ENCODE measurements at regions not wholly inside any gene's neighbourhood (a gene's known extent, or its start where the extent isn't known, plus 50 kb on each side); places are given as distances from the start of the nearest gene placed in this dataset.
"Not testable (repeated sequence)": the region's sequence is repeated elsewhere in the genome, so short reads cannot be mapped to it uniquely, and the experiment has no call there.

DNA sequence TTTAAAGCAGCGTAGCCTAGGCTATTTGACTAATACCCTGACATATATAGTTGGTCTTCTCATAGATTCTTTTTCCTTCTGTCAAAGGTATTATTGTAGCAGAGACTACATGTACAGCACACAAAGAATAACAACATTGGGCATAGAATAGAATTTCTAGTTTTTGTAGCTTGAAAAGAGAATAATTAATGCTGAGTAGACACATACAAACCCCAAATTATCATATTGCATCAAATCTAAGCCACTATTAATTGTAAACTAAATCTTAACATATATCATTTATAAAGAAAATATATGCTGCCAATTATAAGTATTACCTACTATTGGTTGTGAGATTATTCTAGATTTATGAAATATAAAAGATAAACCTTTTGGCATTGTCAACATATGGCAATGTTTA lies 574.5 kb downstream of the SLCO4C1 start:
- H3K27me3 Mint-ChIP-seq, result no peaks in the 10 kb centered on the region
- CTCF ChIA-PET, result no interaction called here
- H3K4me3 Mint-ChIP-seq, result no peak overlapping the region
- DNase-seq (no peak), ATAC-seq (no peak)
- no peaks in the 10 kb centered on the region for H3K4me1 Mint-ChIP-seq
- H3K36me3 Mint-ChIP-seq, result no peaks in the 10 kb centered on the region
- no peaks in the 10 kb centered on the region for H3K9me3 Mint-ChIP-seq (ENCODE audit: low read depth)
- H3K27ac Mint-ChIP-seq, result no peak overlapping the region

DNA sequence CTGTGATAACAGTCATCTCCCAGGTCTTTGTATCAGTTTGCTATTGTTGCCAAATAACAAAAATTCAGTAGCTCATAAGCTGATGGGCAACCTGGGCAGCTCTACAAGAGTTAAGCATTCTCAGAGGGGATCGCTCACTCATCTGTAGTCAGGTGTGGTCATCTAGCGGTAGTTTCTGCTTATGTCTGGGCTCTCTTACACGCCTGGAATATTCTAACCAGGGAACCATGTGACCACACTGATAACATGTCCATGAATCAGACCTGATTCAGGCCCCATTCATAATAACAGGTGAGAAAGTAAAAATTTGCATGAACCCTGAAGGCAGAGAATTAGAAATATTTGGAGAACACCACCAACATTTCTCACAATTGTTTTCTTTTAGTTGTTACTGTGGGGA lies 576.1 kb downstream of the SLCO4C1 start:
- no peaks in the 10 kb centered on the region for H3K4me1 Mint-ChIP-seq
- no peak overlapping the region for H3K27ac Mint-ChIP-seq
- DNase-seq, result no peak
- H3K27me3 Mint-ChIP-seq, result no peaks in the 10 kb centered on the region
- ATAC-seq, result no peak
- H3K4me3 Mint-ChIP-seq, result no peak overlapping the region
- CTCF ChIA-PET, result no interaction called here
- no peaks in the 10 kb centered on the region for H3K36me3 Mint-ChIP-seq
- H3K9me3 Mint-ChIP-seq (ENCODE audit: low read depth), result no peaks in the 10 kb centered on the region

DNA sequence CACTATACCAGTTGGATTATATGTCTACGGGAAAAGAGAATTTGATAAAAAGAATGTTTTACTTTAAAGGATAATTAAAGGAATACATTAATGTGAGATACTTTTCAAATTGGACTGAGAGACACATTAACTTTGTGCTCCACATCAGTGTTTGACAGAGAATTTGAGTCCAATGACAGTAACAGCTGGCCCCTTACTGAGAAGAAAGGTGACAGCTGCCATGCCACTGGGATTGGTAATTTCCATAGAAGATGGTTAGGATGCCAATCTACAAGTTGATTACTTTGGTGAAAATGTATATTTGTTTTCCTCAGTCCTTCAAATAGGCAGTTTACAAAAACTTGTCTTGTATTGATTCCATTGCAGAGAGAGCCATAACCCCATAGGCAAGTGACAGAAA lies 578.4 kb downstream of the SLCO4C1 start:
- CTCF ChIA-PET, result no interaction called here
- Mint-ChIP-seq H3K4me3 (no peak overlapping the region), H3K27me3 (no peaks in the 10 kb centered on the region)

GRCh38 chr5:101716941-101717340 lies 579.1 kb downstream of the SLCO4C1 start:
- no peak for DNase-seq
- CTCF ChIA-PET, result no interaction called here
- no peak for ATAC-seq
- no peaks in the 10 kb centered on the region for H3K27me3 Mint-ChIP-seq
- no peak overlapping the region for H3K27ac Mint-ChIP-seq
- no peaks in the 10 kb centered on the region for H3K36me3 Mint-ChIP-seq
- no peaks in the 10 kb centered on the region for H3K9me3 Mint-ChIP-seq (ENCODE audit: low read depth)
- no peaks in the 10 kb centered on the region for H3K4me1 Mint-ChIP-seq
- no peak overlapping the region for H3K4me3 Mint-ChIP-seq

More for the DNA sequence above, 578.4 kb downstream of the SLCO4C1 start:
- Mint-ChIP-seq H3K36me3 (no peaks in the 10 kb centered on the region), H3K27ac (no peak overlapping the region), H3K9me3 (ENCODE audit: low read depth) (no peaks in the 10 kb centered on the region), H3K4me1 (no peaks in the 10 kb centered on the region)
- no peak for ATAC-seq
- no peak for DNase-seq

GRCh38 chr5:101715790-101716189 lies 580.3 kb downstream of the SLCO4C1 start:
- ATAC-seq; DNase-seq; H3K4me3 Mint-ChIP-seq; H3K9me3 Mint-ChIP-seq (ENCODE audit: low read depth); H3K27me3 Mint-ChIP-seq; H3K27ac Mint-ChIP-seq; H3K36me3 Mint-ChIP-seq; H3K4me1 Mint-ChIP-seq; CTCF ChIA-PET: not testable (repeated sequence)

GRCh38 chr5:101689306-101689705 lies 606.8 kb downstream of the SLCO4C1 start:
- CTCF ChIA-PET, result no interaction called here

DNA sequence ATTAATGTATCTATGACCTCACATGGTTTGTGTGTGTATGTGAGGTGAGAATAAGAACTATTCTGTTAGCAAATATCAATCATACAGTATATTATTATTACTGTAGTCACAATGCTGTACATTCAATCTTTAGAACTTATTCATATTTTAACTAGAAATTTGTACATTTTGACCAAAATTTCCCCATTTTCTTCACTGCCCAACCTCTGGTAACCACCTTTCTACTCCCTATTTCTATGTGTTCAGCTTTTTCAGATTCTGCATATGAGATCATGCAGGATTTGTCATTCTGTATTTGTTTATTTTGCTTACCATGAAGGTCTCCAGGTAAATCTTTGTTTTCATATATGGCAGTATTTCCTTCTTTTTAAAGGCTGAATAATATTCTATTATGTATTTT lies 607.9 kb downstream of the SLCO4C1 start:
- no peak for DNase-seq
- H3K9me3 Mint-ChIP-seq (ENCODE audit: low read depth), result no peaks in the 10 kb centered on the region
- no peak for ATAC-seq
- CTCF ChIA-PET, result no interaction called here
- H3K36me3 Mint-ChIP-seq, result no peaks in the 10 kb centered on the region
- no peaks in the 10 kb centered on the region for H3K27me3 Mint-ChIP-seq
- H3K4me1 Mint-ChIP-seq, result no peaks in the 10 kb centered on the region
- no peak overlapping the region for H3K4me3 Mint-ChIP-seq
- no peak overlapping the region for H3K27ac Mint-ChIP-seq

More at GRCh38 chr5:101689306-101689705, 606.8 kb downstream of the SLCO4C1 start:
- Mint-ChIP-seq H3K27me3 (no peaks in the 10 kb centered on the region), H3K4me3 (no peak overlapping the region), H3K36me3 (no peaks in the 10 kb centered on the region), H3K27ac (no peak overlapping the region), H3K9me3 (ENCODE audit: low read depth) (no peaks in the 10 kb centered on the region), H3K4me1 (no peaks in the 10 kb centered on the region)
- DNase-seq (no peak), ATAC-seq (no peak)

DNA sequence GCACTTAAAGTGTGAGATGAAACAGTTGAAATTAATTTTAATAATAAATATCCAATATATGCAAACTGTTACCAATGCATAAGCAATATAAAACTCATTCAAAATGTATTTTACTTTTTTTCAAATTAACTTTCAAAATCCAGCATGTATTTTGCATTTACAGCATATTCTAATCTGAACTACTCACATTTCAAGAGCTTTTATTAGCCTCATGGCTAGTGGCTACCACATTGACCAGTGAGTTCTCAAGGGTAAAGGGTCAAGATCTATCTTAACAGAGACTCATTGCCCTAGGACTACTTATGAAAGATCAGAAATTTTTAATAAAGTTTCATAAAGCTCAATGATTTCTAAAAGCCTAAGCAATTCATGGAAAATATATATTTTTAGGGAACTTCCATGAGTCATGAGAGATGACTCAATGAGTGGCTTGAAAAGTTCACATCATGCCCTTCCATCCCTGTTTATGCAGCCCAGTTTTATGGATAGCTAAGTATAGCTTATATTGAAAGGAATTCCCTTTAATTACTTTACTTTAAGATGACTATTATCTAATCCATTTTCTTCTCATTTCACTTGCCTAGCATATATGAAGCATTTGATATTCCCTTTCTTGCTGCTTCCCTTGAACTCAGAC lies 608.6 kb downstream of the SLCO4C1 start:
- Mint-ChIP-seq H3K9me3 (ENCODE audit: low read depth) (no peaks in the 10 kb centered on the region), H3K27ac (no peak overlapping the region), H3K4me3 (no peak overlapping the region), H3K36me3 (no peaks in the 10 kb centered on the region), H3K27me3 (no peaks in the 10 kb centered on the region), H3K4me1 (no peaks in the 10 kb centered on the region)
- no peak for DNase-seq
- no peak for ATAC-seq
- CTCF ChIA-PET, result no interaction called here

- ATAC-seq (no peak), DNase-seq (no peak)
- H3K4me1 Mint-ChIP-seq, result no peaks in the 10 kb centered on the region
- no peaks in the 10 kb centered on the region for H3K36me3 Mint-ChIP-seq
- H3K9me3 Mint-ChIP-seq (ENCODE audit: low read depth), result no peaks in the 10 kb centered on the region
- CTCF ChIA-PET, result no interaction called here
- H3K27me3 Mint-ChIP-seq, result no peaks in the 10 kb centered on the region
- H3K4me3 Mint-ChIP-seq, result no peak overlapping the region
- H3K27ac Mint-ChIP-seq, result no peak overlapping the region
Measured at GRCh38 chr5:101686536-101687157, 609.4 kb downstream of the SLCO4C1 start.

GRCh38 chr5:101679816-101680215 lies 616.3 kb downstream of the SLCO4C1 start:
- no peaks in the 10 kb centered on the region for H3K9me3 Mint-ChIP-seq (ENCODE audit: low read depth)
- DNase-seq, result no peak
- H3K27ac Mint-ChIP-seq, result no peak overlapping the region
- CTCF ChIA-PET, result interaction anchor here (1.2 kb wide), 1 partner anchor 11 kb away, joined by 3 read pairs; no protein-coding TSS in a partner anchor
- H3K36me3 Mint-ChIP-seq, result no peaks in the 10 kb centered on the region
- H3K27me3 Mint-ChIP-seq, result no peaks in the 10 kb centered on the region
- H3K4me3 Mint-ChIP-seq, result no peak overlapping the region
- ATAC-seq, result no peak
- H3K4me1 Mint-ChIP-seq, result no peaks in the 10 kb centered on the region

GRCh38 chr5:101678481-101679193 lies 617.4 kb downstream of the SLCO4C1 start:
- DNase-seq (peak; percentile 42), ATAC-seq (no peak)
- no peaks in the 10 kb centered on the region for H3K9me3 Mint-ChIP-seq (ENCODE audit: low read depth)
- no peak overlapping the region for H3K4me3 Mint-ChIP-seq
- no peaks in the 10 kb centered on the region for H3K4me1 Mint-ChIP-seq
- H3K36me3 Mint-ChIP-seq, result no peaks in the 10 kb centered on the region
- H3K27me3 Mint-ChIP-seq, result no peaks in the 10 kb centered on the region
- CTCF ChIA-PET, result interaction anchor here (0.6 to 1.2 kb wide), 2 partner anchors 10 to 39 kb away, joined by 3 read pairs; no protein-coding TSS in a partner anchor
- H3K27ac Mint-ChIP-seq, result no peak overlapping the region

DNA sequence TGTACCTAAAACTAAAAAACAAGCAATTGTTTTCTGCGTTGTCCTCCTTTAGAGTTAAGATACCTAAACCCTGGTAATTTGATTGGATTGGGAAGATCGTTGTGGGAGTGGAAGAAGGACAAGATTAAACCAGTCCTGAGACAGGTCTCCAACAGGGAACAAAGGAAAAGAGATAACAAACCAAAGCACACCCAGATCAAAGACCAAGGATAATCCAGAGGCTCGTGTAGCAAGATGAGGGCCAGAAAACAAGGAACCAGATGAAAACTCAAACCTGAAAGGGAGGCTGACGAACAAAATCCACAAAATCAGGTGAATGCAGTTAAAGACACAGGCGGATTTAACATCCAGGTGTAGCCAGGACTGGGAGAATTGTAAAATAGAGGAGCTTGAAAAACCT lies 618.1 kb downstream of the SLCO4C1 start:
- Mint-ChIP-seq H3K27ac (no peak overlapping the region), H3K9me3 (ENCODE audit: low read depth) (no peaks in the 10 kb centered on the region), H3K4me1 (no peaks in the 10 kb centered on the region), H3K36me3 (no peaks in the 10 kb centered on the region), H3K27me3 (no peaks in the 10 kb centered on the region), H3K4me3 (no peak overlapping the region)
- CTCF ChIA-PET, result no interaction called here
- no peak for ATAC-seq
- DNase-seq, result no peak

GRCh38 chr5:101676646-101677045 lies 619.4 kb downstream of the SLCO4C1 start:
- no peak overlapping the region for H3K4me3 Mint-ChIP-seq
- no peak overlapping the region for H3K27ac Mint-ChIP-seq
- H3K4me1 Mint-ChIP-seq, result no peaks in the 10 kb centered on the region
- H3K36me3 Mint-ChIP-seq, result no peaks in the 10 kb centered on the region
- no peak for DNase-seq
- CTCF ChIA-PET, result no interaction called here
- no peaks in the 10 kb centered on the region for H3K9me3 Mint-ChIP-seq (ENCODE audit: low read depth)
- ATAC-seq, result no peak
- no peaks in the 10 kb centered on the region for H3K27me3 Mint-ChIP-seq
